ENCODE measurements at regions not wholly inside any gene's neighbourhood (a gene's known extent, or its start where the extent isn't known, plus 50 kb on each side); places are given as distances from the start of the nearest gene placed in this dataset.

- TF ChIP-seq CTCF (IDR thresholded peaks at IDR 0.05; ENCODE audit: low read depth, low read length), result no peak
- in situ Hi-C loops (cut with HindIII; ENCODE audit: low sequenced_read_pairs), result loop anchor here (25.0 kb wide), 1 partner anchor 392 kb away; no protein-coding TSS in a partner anchor
Observed at GRCh38 chr17:72529386-72529785, 408.6 kb downstream of the SOX9 start.

GRCh38 chr17:72530454-72530853 is 409.6 kb downstream of the SOX9 start:
- H3K4me3 ChIP-seq (ENCODE audit: low read depth, low read length), result no peak overlapping the region
- in situ Hi-C loops (cut with HindIII; ENCODE audit: low sequenced_read_pairs), result loop anchor here (25.0 kb wide), 1 partner anchor 393 kb away; no protein-coding TSS in a partner anchor
- TF ChIP-seq CTCF (IDR thresholded peaks at IDR 0.05; ENCODE audit: low read depth, low read length), result no peak
- DNase-seq (ENCODE audit: low read depth, low spot score), result no peak

More at GRCh38 chr17:72529386-72529785, 408.6 kb downstream of the SOX9 start:
- no peak overlapping the region for H3K4me3 ChIP-seq (ENCODE audit: low read depth, low read length)
- DNase-seq (ENCODE audit: low read depth, low spot score), result peak; percentile 35

GRCh38 chr17:72531729-72532128 is 410.9 kb downstream of the SOX9 start:
- H3K4me3 ChIP-seq (ENCODE audit: low read depth, low read length), result no peak overlapping the region
- in situ Hi-C loops (cut with HindIII; ENCODE audit: low sequenced_read_pairs), result loop anchor here (25.0 kb wide), 1 partner anchor 394 kb away; no protein-coding TSS in a partner anchor
- DNase-seq (ENCODE audit: low read depth, low spot score), result no peak
- TF ChIP-seq CTCF (IDR thresholded peaks at IDR 0.05; ENCODE audit: low read depth, low read length), result no peak

- in situ Hi-C loops (cut with HindIII; ENCODE audit: low sequenced_read_pairs), result loop anchor here (25.0 kb wide), 1 partner anchor 397 kb away; no protein-coding TSS in a partner anchor
- TF ChIP-seq CTCF (IDR thresholded peaks at IDR 0.05; ENCODE audit: low read depth, low read length), result no peak
- no peak for DNase-seq (ENCODE audit: low read depth, low spot score)
- no peak overlapping the region for H3K4me3 ChIP-seq (ENCODE audit: low read depth, low read length)
Observed at GRCh38 chr17:72534265-72534664, 413.4 kb downstream of the SOX9 start.

- in situ Hi-C loops (cut with HindIII; ENCODE audit: low sequenced_read_pairs), result loop anchor here (25.0 kb wide), 1 partner anchor 397 kb away; no protein-coding TSS in a partner anchor
- no peak for TF ChIP-seq CTCF (IDR thresholded peaks at IDR 0.05; ENCODE audit: low read depth, low read length)
- no peak overlapping the region for H3K4me3 ChIP-seq (ENCODE audit: low read depth, low read length)
- DNase-seq (ENCODE audit: low read depth, low spot score), result no peak
Observed at GRCh38 chr17:72534776-72535175, 414.0 kb downstream of the SOX9 start.

- no peak for TF ChIP-seq CTCF (IDR thresholded peaks at IDR 0.05; ENCODE audit: low read depth, low read length)
- no peak overlapping the region for H3K4me3 ChIP-seq (ENCODE audit: low read depth, low read length)
- no peak for DNase-seq (ENCODE audit: low read depth, low spot score)
- in situ Hi-C loops (cut with HindIII; ENCODE audit: low sequenced_read_pairs), result loop anchor here (25.0 kb wide), 1 partner anchor 398 kb away; no protein-coding TSS in a partner anchor
Observed at GRCh38 chr17:72535346-72535745, 414.5 kb downstream of the SOX9 start.
